ENCODE measurements at regions not wholly inside any gene's neighbourhood (a gene's known extent, or its start where the extent isn't known, plus 50 kb on each side); places are given as distances from the start of the nearest gene placed in this dataset.

DNA sequence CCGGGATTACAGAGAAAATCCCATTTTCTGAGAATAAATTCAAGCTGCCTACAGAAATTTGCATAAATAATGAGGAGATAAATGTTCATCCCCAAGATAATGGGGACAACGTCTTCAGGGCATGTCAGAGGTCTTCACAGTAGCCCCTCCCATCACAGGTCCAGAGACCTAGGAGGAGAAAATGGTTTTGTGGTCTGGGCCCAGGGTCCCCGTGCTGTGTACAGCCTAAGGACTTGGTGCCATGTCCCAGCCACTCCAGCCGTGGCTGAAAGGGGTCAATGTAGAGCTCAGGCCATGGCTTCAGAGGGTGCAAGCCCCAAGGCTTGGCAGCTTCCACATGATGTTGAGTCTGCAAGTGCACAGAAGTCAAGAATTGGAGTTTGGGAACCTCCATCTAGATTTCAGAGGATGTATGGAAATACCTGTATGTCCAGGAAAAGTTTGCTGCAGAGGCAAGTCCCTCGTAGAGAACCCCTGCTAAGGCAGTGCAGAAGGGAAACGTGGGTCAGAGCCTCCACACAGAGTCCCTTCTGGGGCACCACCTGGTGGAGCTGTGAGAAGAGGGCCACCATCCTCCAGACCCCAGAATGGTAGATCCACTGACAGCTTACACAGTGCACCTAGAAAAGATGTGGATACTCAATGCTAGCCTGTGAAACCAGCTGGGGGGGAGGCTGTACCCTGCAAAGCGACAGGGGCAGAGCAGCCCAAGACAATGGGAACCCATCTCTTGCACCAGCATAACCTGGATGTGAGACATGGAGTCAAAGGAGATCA is 176.3 kb downstream of the RASSF9 start:
- H3K27me3 ChIP-seq (ENCODE audit: insufficient read depth, low read length) = no peaks in the 10 kb centered on the region
- no peaks in the 10 kb centered on the region for H3K4me1 Mint-ChIP-seq (ENCODE audit: low read depth, unreplicated experiment)
- no peak for FAIRE-seq
- H3K79me2 ChIP-seq (ENCODE audit: insufficient read depth, low read length) = no peaks in the 10 kb centered on the region
- no peaks in the 10 kb centered on the region for H3K36me3 Mint-ChIP-seq (ENCODE audit: low read depth, unreplicated experiment)
- H3K27me3 Mint-ChIP-seq (ENCODE audit: low read depth, unreplicated experiment) = no peaks in the 10 kb centered on the region
- H3K27ac ChIP-seq (ENCODE audit: low read depth, low read length) = no peak overlapping the region
- H4K20me1 ChIP-seq (ENCODE audit: insufficient read depth, low read length) = no peaks in the 10 kb centered on the region
- no peak overlapping the region for H2AFZ ChIP-seq (ENCODE audit: low read depth, low read length)
- H3K36me3 ChIP-seq (ENCODE audit: insufficient read depth, low read length) = no peaks in the 10 kb centered on the region
- H3K4me3 ChIP-seq (ENCODE audit: insufficient read depth, low read depth, low read length) = no peak overlapping the region
- H3K4me3 Mint-ChIP-seq (ENCODE audit: unreplicated experiment) = no peak overlapping the region
- no peak for DNase-seq (ENCODE audit: low read depth)
- peaks cover 12% of the 10 kb centered on the region for H3K9me3 Mint-ChIP-seq (ENCODE audit: unreplicated experiment)
- H3K9ac ChIP-seq (ENCODE audit: low read length) = no peak overlapping the region
- no peak overlapping the region for H3K27ac Mint-ChIP-seq (ENCODE audit: unreplicated experiment)
- TF ChIP-seq EZH2 (IDR thresholded peaks at IDR 0.05; ENCODE audit: insufficient read depth, low read length) = no peak
- no peak overlapping the region for H3K4me2 ChIP-seq (ENCODE audit: low read length)
- H3K9me3 ChIP-seq (ENCODE audit: insufficient read depth, low read depth, low read length) = peaks cover 5% of the 10 kb centered on the region
- H3K4me1 ChIP-seq (ENCODE audit: insufficient read depth, low read length) = no peaks in the 10 kb centered on the region

DNA sequence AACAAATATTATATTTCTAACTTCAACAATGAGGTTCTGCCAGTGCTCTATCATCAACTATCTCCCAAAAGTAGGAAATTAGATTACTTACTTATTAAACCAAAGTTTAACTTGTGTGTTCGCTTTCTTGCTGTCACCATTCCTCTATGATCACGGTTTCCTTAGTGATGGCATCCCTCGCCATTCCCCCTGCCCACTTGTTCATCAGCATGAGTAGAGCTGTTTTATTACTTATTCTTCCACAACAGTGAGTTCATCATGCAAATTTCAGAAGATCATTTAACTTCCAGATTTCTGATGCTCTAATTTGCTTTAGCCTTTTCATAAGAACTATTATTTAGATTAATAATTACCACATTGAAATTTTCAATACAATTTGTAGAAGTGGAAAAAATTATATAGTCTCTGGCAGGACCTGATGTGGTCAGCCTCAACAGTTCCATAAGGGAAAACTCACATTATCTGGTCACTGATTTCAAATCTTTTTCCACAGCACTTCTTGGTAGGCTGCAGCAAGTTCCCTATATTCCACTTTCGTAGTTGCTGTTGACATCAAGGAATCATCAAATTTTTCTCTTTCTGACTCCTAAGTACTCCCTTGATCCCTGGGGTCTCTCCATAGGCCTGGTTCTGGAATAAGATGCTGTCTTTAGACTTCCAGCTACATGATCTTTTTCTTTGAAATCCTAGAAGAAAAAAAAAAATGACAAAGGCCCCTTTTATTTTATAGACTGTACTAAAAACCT is 174.6 kb downstream of the RASSF9 start:
- H3K79me2 ChIP-seq (ENCODE audit: insufficient read depth, low read length) = no peaks in the 10 kb centered on the region
- peaks cover 5% of the 10 kb centered on the region for H3K9me3 ChIP-seq (ENCODE audit: insufficient read depth, low read depth, low read length)
- Mint-ChIP-seq H3K27ac (ENCODE audit: unreplicated experiment) (no peak overlapping the region), H3K27me3 (ENCODE audit: low read depth, unreplicated experiment) (no peaks in the 10 kb centered on the region), H3K9me3 (ENCODE audit: unreplicated experiment) (peaks cover 12% of the 10 kb centered on the region), H3K36me3 (ENCODE audit: low read depth, unreplicated experiment) (no peaks in the 10 kb centered on the region), H3K4me3 (ENCODE audit: unreplicated experiment) (no peak overlapping the region), H3K4me1 (ENCODE audit: low read depth, unreplicated experiment) (no peaks in the 10 kb centered on the region)
- no peaks in the 10 kb centered on the region for H3K4me1 ChIP-seq (ENCODE audit: insufficient read depth, low read length)
- TF ChIP-seq, protein P1, sequence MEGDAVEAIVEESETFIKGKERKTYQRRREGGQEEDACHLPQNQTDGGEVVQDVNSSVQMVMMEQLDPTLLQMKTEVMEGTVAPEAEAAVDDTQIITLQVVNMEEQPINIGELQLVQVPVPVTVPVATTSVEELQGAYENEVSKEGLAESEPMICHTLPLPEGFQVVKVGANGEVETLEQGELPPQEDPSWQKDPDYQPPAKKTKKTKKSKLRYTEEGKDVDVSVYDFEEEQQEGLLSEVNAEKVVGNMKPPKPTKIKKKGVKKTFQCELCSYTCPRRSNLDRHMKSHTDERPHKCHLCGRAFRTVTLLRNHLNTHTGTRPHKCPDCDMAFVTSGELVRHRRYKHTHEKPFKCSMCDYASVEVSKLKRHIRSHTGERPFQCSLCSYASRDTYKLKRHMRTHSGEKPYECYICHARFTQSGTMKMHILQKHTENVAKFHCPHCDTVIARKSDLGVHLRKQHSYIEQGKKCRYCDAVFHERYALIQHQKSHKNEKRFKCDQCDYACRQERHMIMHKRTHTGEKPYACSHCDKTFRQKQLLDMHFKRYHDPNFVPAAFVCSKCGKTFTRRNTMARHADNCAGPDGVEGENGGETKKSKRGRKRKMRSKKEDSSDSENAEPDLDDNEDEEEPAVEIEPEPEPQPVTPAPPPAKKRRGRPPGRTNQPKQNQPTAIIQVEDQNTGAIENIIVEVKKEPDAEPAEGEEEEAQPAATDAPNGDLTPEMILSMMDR (IDR thresholded peaks at IDR 0.05; ENCODE audit: insufficient read depth, low read depth, low read length) = no peak
- TF ChIP-seq EZH2 (IDR thresholded peaks at IDR 0.05; ENCODE audit: insufficient read depth, low read length) = no peak
- FAIRE-seq = no peak
- H3K27ac ChIP-seq (ENCODE audit: low read depth, low read length) = no peak overlapping the region
- no peak overlapping the region for H2AFZ ChIP-seq (ENCODE audit: low read depth, low read length)
- no peak for DNase-seq (ENCODE audit: low read depth)
- no peaks in the 10 kb centered on the region for H4K20me1 ChIP-seq (ENCODE audit: insufficient read depth, low read length)
- no peak overlapping the region for H3K4me2 ChIP-seq (ENCODE audit: low read length)
- H3K4me3 ChIP-seq (ENCODE audit: insufficient read depth, low read depth, low read length) = no peak overlapping the region
- H3K27me3 ChIP-seq (ENCODE audit: insufficient read depth, low read length) = no peaks in the 10 kb centered on the region
- no peaks in the 10 kb centered on the region for H3K36me3 ChIP-seq (ENCODE audit: insufficient read depth, low read length)
- H3K9ac ChIP-seq (ENCODE audit: low read length) = no peak overlapping the region

DNA sequence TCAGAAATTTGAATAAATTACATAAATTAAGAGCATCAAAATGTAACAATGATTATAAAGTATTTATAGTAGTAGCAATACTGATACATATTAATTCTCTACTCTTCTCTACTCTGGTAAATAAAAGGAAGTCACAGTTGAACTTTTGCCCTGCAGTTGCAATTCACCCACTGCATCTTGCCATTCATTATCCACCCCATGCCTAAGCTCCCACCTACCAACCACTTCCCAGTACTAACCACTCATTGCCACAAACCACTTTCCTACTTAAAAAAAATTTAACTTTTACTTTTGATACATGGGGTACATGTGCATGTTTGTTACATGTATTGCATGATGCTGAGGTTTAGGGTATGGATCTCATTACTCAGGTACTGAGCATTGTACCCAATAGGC is 174.0 kb downstream of the RASSF9 start:
- peaks cover 12% of the 10 kb centered on the region for H3K9me3 Mint-ChIP-seq (ENCODE audit: unreplicated experiment)
- no peaks in the 10 kb centered on the region for H3K27me3 Mint-ChIP-seq (ENCODE audit: low read depth, unreplicated experiment)
- H3K27me3 ChIP-seq (ENCODE audit: insufficient read depth, low read length) = no peaks in the 10 kb centered on the region
- H3K9me3 ChIP-seq (ENCODE audit: insufficient read depth, low read depth, low read length) = peaks cover 5% of the 10 kb centered on the region
- H3K4me2 ChIP-seq (ENCODE audit: low read length) = no peak overlapping the region
- no peaks in the 10 kb centered on the region for H3K36me3 ChIP-seq (ENCODE audit: insufficient read depth, low read length)
- H4K20me1 ChIP-seq (ENCODE audit: insufficient read depth, low read length) = no peaks in the 10 kb centered on the region
- no peak overlapping the region for H2AFZ ChIP-seq (ENCODE audit: low read depth, low read length)
- no peaks in the 10 kb centered on the region for H3K4me1 Mint-ChIP-seq (ENCODE audit: low read depth, unreplicated experiment)
- no peaks in the 10 kb centered on the region for H3K36me3 Mint-ChIP-seq (ENCODE audit: low read depth, unreplicated experiment)
- TF ChIP-seq EZH2 (IDR thresholded peaks at IDR 0.05; ENCODE audit: insufficient read depth, low read length) = no peak
- TF ChIP-seq, protein P1 (IDR thresholded peaks at IDR 0.05; ENCODE audit: insufficient read depth, low read depth, low read length) = no peak
- H3K27ac ChIP-seq (ENCODE audit: low read depth, low read length) = no peak overlapping the region
- H3K4me3 Mint-ChIP-seq (ENCODE audit: unreplicated experiment) = no peak overlapping the region
- no peaks in the 10 kb centered on the region for H3K79me2 ChIP-seq (ENCODE audit: insufficient read depth, low read length)
- H3K4me3 ChIP-seq (ENCODE audit: insufficient read depth, low read depth, low read length) = no peak overlapping the region
- no peak overlapping the region for H3K27ac Mint-ChIP-seq (ENCODE audit: unreplicated experiment)
- FAIRE-seq (no peak), DNase-seq (ENCODE audit: low read depth) (no peak)
- H3K9ac ChIP-seq (ENCODE audit: low read length) = no peak overlapping the region
- H3K4me1 ChIP-seq (ENCODE audit: insufficient read depth, low read length) = no peaks in the 10 kb centered on the region

All from astrocyte (in vitro differentiated cells and primary cell).